K562 (cell line): ENCODE measurements at regions not wholly inside any gene's neighbourhood (a gene's known extent, or its start where the extent isn't known, plus 50 kb on each side); places are given as distances from the start of the nearest gene placed in this dataset.
"Not testable (repeated sequence)": the region's sequence is repeated elsewhere in the genome, so short reads cannot be mapped to it uniquely, and the experiment has no call there.

Source experiments
- ATAC-seq: fragments of 200-7000 bp; cut with Tn5 transposase; 3 replicates; pipeline ENCODE4 v1.9.1; 2020; ENCODE audit warnings: moderate library complexity
- BruUV-seq: library from RNA; stranded (reverse); fragments of 400-500 nt; replicated peaks from 2 replicates; lab custom pipeline; 2021; lab: Mats Ljungman, UMichigan
- CTCF ChIA-PET: fragments of 300-600 bp; formaldehyde crosslinking; extraction: SDS; loops from one replicate; lab custom pipeline; 2021; ENCODE audit warnings: low intra/inter-chr PET ratio; lab: Yijun Ruan, JAX
- POLR2A ChIA-PET: fragments of 300-600, 350-650 bp; sonication (Branson Sonifier 250); formaldehyde crosslinking; extraction: SDS; loops from one replicate; lab custom pipeline; 2021; ENCODE audit warnings: antibody characterized with exemption, inconsistent platforms; lab: Yijun Ruan, JAX
- DNase-seq, 4 experiments: peaks; one replicate each; pipeline versions ENCODE4 v3.0.0 to v3.0.0-alpha.2; 2011 to 2018; ENCODE audit warnings: low spot score in 3 of 4, mixed read lengths in 3 of 4; ENCODE audit errors: extremely low read depth in 1 of 4
- FAIRE-seq: peaks from 2 replicates; lab custom pipeline; 2011; peaks lifted over from hg19 to GRCh38; lab: Jason Lieb, UNC
- H2AFZ ChIP-seq: 2 replicates; pipeline ENCODE4 v1.6.0; 2011; ENCODE audit warnings: low read depth, low read length, control low read depth, inconsistent platforms
- H3K27ac ChIP-seq: fragments of 200-600 bp; 3 replicates; pipeline ENCODE4 v1.8.0; 2011; ENCODE audit warnings: low read depth, mild to moderate bottlenecking, control low read depth, inconsistent platforms, low read length, moderate library complexity, mixed read lengths; ENCODE audit errors: extremely low read depth
- H3K27me3 ChIP-seq, 2 experiments: fragments of 300-600 bp in 1 of 2; 2 replicates in 1 of 2; 3 replicates in 1 of 2; pipeline versions ENCODE4 v1.6.0 to v1.8.0; 2011; ENCODE audit warnings: inconsistent platforms in 2 of 2, low read length in 2 of 2, mild to moderate bottlenecking in 1 of 2, mixed read lengths in 1 of 2, moderate library complexity in 1 of 2; ENCODE audit not compliant: control insufficient read depth in 2 of 2, insufficient read depth in 2 of 2
- H3K36me3 ChIP-seq: fragments of 300-600 bp; 3 replicates; pipeline ENCODE4 v1.8.0; 2011; ENCODE audit warnings: mild to moderate bottlenecking, low read length, inconsistent platforms; ENCODE audit not compliant: control insufficient read depth, insufficient read depth
- H3K4me1 ChIP-seq, 2 experiments: fragments of 200-600 bp in 1 of 2; replicated peaks in 1 of 2; 2 replicates in 1 of 2; 3 replicates in 1 of 2; pipeline versions ENCODE4 v1.5.1 to v1.8.0; 2011; ENCODE audit warnings: inconsistent platforms in 2 of 2, low read length in 2 of 2, mild to moderate bottlenecking in 1 of 2, mixed read lengths in 1 of 2, moderate library complexity in 1 of 2; ENCODE audit not compliant: control insufficient read depth in 2 of 2, insufficient read depth in 2 of 2
- H3K4me2 ChIP-seq: 2 replicates; pipeline ENCODE4 v1.6.1; 2011; ENCODE audit warnings: low read length, control low read depth, inconsistent platforms, mixed read lengths; ENCODE audit not compliant: insufficient read depth
- H3K4me3 ChIP-seq: fragments of 200-600 bp; sonication (generic), shearing (Covaris generic); 2 replicates; pipeline ENCODE4 v1.5.1; 2016; ENCODE audit warnings: control low read depth, inconsistent platforms
- H3K79me2 ChIP-seq: fragments of 200-600 bp; 3 replicates; pipeline ENCODE4 v1.8.0; 2011; ENCODE audit warnings: low read length, inconsistent platforms; ENCODE audit not compliant: control insufficient read depth, insufficient read depth
- H3K9ac ChIP-seq, 2 experiments: 2 replicates each; pipeline versions ENCODE4 v1.6.0 to v1.6.1; 2011; ENCODE audit warnings: low read depth in 2 of 2, low read length in 2 of 2, control low read depth in 1 of 2, inconsistent platforms in 1 of 2, mild to moderate bottlenecking in 1 of 2, mixed read lengths in 1 of 2; ENCODE audit not compliant: insufficient read depth in 1 of 2
- H3K9me1 ChIP-seq: one replicate; pipeline ENCODE4 v1.6.0; 2011; ENCODE audit warnings: inconsistent platforms, mild to moderate bottlenecking, low read length, moderate library complexity; ENCODE audit not compliant: control insufficient read depth, insufficient read depth
- H3K9me3 ChIP-seq: replicated peaks from 2 replicates; pipeline ENCODE4 v1.5.1; 2011; ENCODE audit warnings: low read depth, low read length, inconsistent platforms; ENCODE audit not compliant: control insufficient read depth, insufficient read depth
- H4K20me1 ChIP-seq: replicated peaks from 2 replicates; pipeline ENCODE4 v1.6.1; 2011; ENCODE audit warnings: low read length, inconsistent platforms, mixed read lengths; ENCODE audit not compliant: control insufficient read depth, insufficient read depth
- ARID3B ChIP-seq: fragments of 250-450 bp; sonication (Bioruptor Pico); IDR thresholded peaks from 2 replicates; pipeline ENCODE4 v1.4.0; 2020; ENCODE audit warnings: borderline replicate concordance
- BHLHE40 ChIP-seq: IDR thresholded peaks from 2 replicates; pipeline ENCODE4 v1.6.1; 2011; ENCODE audit warnings: low read length, improper control_type of control experiment
- ESRRA ChIP-seq: fragments of 450-650 bp; IDR thresholded peaks from 2 replicates; pipeline ENCODE4 v1.6.1; 2014; ENCODE audit warnings: low read depth, mild to moderate bottlenecking, moderate library complexity, borderline replicate concordance
- ETV1 ChIP-seq: fragments of 450-650 bp; conservative IDR thresholded peaks from 2 replicates; pipeline ENCODE4 v1.6.1; 2016; ENCODE audit warnings: missing genetic modification characterization, control low read depth, low read depth, missing compliant biosample characterization
- MAFK ChIP-seq: IDR thresholded peaks from 2 replicates; pipeline ENCODE4 v1.6.1; 2011; ENCODE audit warnings: low read length, improper control_type of control experiment
- PHF8 ChIP-seq: fragments of 200-600 bp; sonication (generic); IDR thresholded peaks from 2 replicates; pipeline ENCODE4 v1.6.1; 2012; ENCODE audit warnings: mixed run types, mild to moderate bottlenecking, inconsistent platforms, low read length, moderate library complexity, borderline replicate concordance
- RBM34 ChIP-seq: fragments of 200-400 bp; formaldehyde crosslinking; IDR thresholded peaks from 2 replicates; pipeline ENCODE4 v1.6.1; 2018; ENCODE audit warnings: low read length, borderline replicate concordance; ENCODE audit not compliant: insufficient read depth
- U2AF2 ChIP-seq: fragments of 200-400 bp; formaldehyde crosslinking; optimal IDR thresholded peaks from 2 replicates; pipeline ENCODE3; 2017; ENCODE audit warnings: low read depth, mild to moderate bottlenecking, low read length
- ZBTB7A ChIP-seq: IDR thresholded peaks from 2 replicates; pipeline ENCODE4 v1.6.1; 2011; ENCODE audit warnings: low read depth, mild to moderate bottlenecking, low read length, moderate library complexity, borderline replicate concordance; ENCODE audit not compliant: control insufficient read depth
- ZNF146 ChIP-seq: IDR thresholded peaks from one replicate; pipeline ENCODE4 v1.6.1; 2018; ENCODE audit warnings: missing compliant biosample characterization; ENCODE audit not compliant: unreplicated experiment
- WGBS: fragments of 100-300 bp; shearing (Covaris generic); methylation state at CpG from one replicate; pipeline ENCODE4 v1.1.6; 2016; ENCODE audit warnings: low coverage, mixed read lengths; ENCODE audit not compliant: insufficient coverage; ENCODE audit errors: missing lambda C conversion rate; 5-methylcytosine and 5-hydroxymethylcytosine counted together
- in situ Hi-C: fragments of 300-500 bp; cut with MboI; formaldehyde crosslinking; loops from 4 replicates; pipeline ENCODE4 v1.15.0; 2018; ENCODE audit warnings: inconsistent platforms, mixed read lengths
- intact Hi-C: fragments of 100-400 bp; cut with micrococcal nuclease; formaldehyde crosslinking; loops from 2 replicates; pipeline ENCODE4 v1.14.2; 2022
- TF ChIP-seq, protein P1 (sequence below), 2 experiments: fragments of 450-650 bp; IDR thresholded peaks; 2 replicates each; pipeline ENCODE4 v1.6.1; 2018; ENCODE audit warnings: mild to moderate bottlenecking in 2 of 2, low read depth in 1 of 2; ENCODE audit not compliant: partially characterized antibody in 2 of 2

DNA sequence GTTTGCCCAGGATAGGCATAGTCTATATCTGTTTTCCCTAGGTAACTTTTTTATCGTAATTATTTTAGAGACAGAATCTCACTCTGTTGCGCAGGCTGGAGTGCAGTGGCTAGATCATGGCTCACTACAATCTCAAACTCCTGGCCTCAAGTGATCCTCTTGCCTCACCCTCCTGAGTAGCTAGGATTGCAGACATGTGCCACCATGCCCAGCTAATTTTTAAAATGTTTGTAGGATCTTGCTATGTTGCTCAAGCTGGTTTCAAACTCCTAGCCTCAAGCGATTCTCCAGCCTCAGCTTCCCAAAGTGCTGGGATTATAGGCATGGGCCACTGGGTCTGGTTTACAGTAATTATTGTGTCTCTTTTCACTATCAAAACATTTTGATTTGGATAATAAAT is 58.6 kb upstream of the SOX13 start:
- no peaks in the 10 kb centered on the region for H3K36me3 ChIP-seq
- H3K9me1 ChIP-seq, result no peaks in the 10 kb centered on the region
- ATAC-seq (no peak), FAIRE-seq (no peak), DNase-seq (no peak)
- TF ChIP-seq ETV1 (tag) (no peak), ZBTB7A (no peak), U2AF2 (no peak), ZNF146 (no peak), PHF8 (no peak), ARID3B (no peak), BHLHE40 (no peak), MAFK (no peak), RBM34 (no peak), ESRRA (no peak)
- TF ChIP-seq, protein P1, sequence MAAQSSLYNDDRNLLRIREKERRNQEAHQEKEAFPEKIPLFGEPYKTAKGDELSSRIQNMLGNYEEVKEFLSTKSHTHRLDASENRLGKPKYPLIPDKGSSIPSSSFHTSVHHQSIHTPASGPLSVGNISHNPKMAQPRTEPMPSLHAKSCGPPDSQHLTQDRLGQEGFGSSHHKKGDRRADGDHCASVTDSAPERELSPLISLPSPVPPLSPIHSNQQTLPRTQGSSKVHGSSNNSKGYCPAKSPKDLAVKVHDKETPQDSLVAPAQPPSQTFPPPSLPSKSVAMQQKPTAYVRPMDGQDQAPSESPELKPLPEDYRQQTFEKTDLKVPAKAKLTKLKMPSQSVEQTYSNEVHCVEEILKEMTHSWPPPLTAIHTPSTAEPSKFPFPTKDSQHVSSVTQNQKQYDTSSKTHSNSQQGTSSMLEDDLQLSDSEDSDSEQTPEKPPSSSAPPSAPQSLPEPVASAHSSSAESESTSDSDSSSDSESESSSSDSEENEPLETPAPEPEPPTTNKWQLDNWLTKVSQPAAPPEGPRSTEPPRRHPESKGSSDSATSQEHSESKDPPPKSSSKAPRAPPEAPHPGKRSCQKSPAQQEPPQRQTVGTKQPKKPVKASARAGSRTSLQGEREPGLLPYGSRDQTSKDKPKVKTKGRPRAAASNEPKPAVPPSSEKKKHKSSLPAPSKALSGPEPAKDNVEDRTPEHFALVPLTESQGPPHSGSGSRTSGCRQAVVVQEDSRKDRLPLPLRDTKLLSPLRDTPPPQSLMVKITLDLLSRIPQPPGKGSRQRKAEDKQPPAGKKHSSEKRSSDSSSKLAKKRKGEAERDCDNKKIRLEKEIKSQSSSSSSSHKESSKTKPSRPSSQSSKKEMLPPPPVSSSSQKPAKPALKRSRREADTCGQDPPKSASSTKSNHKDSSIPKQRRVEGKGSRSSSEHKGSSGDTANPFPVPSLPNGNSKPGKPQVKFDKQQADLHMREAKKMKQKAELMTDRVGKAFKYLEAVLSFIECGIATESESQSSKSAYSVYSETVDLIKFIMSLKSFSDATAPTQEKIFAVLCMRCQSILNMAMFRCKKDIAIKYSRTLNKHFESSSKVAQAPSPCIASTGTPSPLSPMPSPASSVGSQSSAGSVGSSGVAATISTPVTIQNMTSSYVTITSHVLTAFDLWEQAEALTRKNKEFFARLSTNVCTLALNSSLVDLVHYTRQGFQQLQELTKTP (IDR thresholded peaks at IDR 0.05; ENCODE audit: low read depth in 1 of 2, partially characterized antibody in 2 of 2), result no peak
- H3K9me3 ChIP-seq, result no peaks in the 10 kb centered on the region
- POLR2A ChIA-PET, result interaction anchor here (0.6 kb wide), 1 partner anchor 149 kb away, joined by 3 read pairs; no protein-coding TSS in a partner anchor
- no peaks in the 10 kb centered on the region for H3K4me1 ChIP-seq
- WGBS, result 4% methylated on average over 3 of the region's 3 CpGs
- no peak overlapping the region for H3K4me3 ChIP-seq
- H3K9ac ChIP-seq, result no peak overlapping the region
- intact Hi-C loops, result no loop called here
- H4K20me1 ChIP-seq, result no peaks in the 10 kb centered on the region
- peaks cover 15 to 28% of the 10 kb centered on the region in 2 experiments for H3K27me3 ChIP-seq
- no peak overlapping the region for H2AFZ ChIP-seq
- in situ Hi-C loops, result no loop called here
- no peaks in the 10 kb centered on the region for H3K79me2 ChIP-seq
- CTCF ChIA-PET, result no interaction called here
- no peak overlapping the region for H3K4me2 ChIP-seq
- H3K27ac ChIP-seq, result no peak overlapping the region
- BruUV-seq, result no TSS peak

DNA sequence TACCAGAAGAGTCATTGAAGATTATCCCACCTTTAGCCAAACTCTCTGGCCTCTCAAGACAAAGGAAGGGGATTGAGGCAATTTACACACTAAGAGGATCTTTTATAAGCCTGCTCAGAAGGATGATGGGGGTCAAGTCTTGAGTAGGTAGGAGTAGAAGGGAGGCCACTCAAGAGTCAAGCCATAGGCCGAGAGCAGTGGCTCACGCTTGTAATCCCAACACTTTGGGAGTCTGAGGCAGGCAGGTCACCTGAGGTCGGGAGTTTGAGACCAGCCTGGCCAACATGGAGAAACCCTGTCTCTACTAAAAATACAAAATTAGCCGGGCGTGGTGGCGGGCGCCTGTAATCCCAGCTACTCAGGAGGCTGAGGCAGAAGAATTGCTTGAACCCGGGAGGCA is 58.0 kb upstream of the SOX13 start:
- CTCF ChIA-PET, result not testable (repeated sequence)

More for the DNA sequence above, 58.0 kb upstream of the SOX13 start:
- intact Hi-C loops, H3K4me1 ChIP-seq, ATAC-seq, BruUV-seq, H3K9me3 ChIP-seq, H3K36me3 ChIP-seq, H3K4me3 ChIP-seq, in situ Hi-C loops, H2AFZ ChIP-seq, H3K9me1 ChIP-seq, FAIRE-seq, DNase-seq, H3K79me2 ChIP-seq, H3K4me2 ChIP-seq, POLR2A ChIA-PET, H3K27ac ChIP-seq, H4K20me1 ChIP-seq, H3K9ac ChIP-seq: not testable (repeated sequence)
- WGBS, result 0% methylated on average over 4 of the region's 8 CpGs
- peaks cover 15 to 32% of the 10 kb centered on the region in 2 experiments for H3K27me3 ChIP-seq
